Muscle of back (tissue), 3 donors: ENCODE measurements at regions not wholly inside any gene's neighbourhood (a gene's known extent, or its start where the extent isn't known, plus 50 kb on each side); places are given as distances from the start of the nearest gene placed in this dataset.
"Not testable (repeated sequence)": the region's sequence is repeated elsewhere in the genome, so short reads cannot be mapped to it uniquely, and the experiment has no call there.

Experiments used
- DNase-seq, 3 donors: peaks; one replicate each; pipeline versions ENCODE4 v3.0.0 to v3.0.0-alpha.2; 2013

GRCh38 chr16:19980632-19981265 is 92.9 kb downstream of the GPR139 start:
- no peak for DNase-seq

DNA sequence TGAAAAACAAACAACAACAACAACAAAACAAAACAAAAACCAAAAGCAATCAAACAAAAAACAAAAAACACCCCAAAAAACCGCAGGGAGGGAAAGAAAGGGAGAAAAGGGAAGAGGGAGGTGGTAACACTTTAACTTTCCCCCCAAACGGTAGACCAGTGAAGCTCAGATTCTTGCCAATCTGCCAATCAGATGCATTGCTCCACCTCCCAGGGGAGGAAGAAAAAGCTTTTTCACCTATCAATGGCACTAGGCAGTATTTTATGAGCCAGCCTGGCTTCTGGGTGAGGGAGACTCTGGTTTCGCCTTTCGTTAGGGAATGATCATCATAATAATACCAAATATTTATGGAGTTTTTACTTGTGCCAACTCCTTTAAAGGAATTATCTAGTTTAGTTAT is 94.1 kb downstream of the GPR139 start:
- no peak for DNase-seq

DNA sequence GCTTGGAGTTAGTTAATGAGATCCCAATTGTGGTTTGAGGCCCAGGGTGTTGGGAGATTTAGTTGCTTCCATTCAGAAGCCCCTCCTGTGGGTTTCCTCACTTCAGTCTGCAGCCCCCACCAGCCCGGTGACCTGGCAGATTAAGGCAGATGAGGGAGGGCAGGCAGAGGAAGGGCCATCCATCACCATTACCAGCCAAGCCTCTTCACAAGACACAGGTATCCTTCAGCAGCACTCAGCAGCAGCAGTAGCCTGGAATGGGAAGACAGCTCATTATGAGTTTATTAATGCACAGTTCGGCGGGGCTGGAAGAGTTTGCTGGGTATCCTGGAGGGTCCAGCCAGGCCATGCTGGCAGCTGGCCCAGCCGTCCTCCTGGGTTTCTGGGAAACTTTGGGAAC is 90.0 kb upstream of the GPRC5B start:
- DNase-seq: no peak

GRCh38 chr16:19972111-19972510 is 87.5 kb upstream of the GPRC5B start:
- no peak for DNase-seq

GRCh38 chr16:19968891-19969683 is 84.4 kb upstream of the GPRC5B start:
- DNase-seq: no peak

DNA sequence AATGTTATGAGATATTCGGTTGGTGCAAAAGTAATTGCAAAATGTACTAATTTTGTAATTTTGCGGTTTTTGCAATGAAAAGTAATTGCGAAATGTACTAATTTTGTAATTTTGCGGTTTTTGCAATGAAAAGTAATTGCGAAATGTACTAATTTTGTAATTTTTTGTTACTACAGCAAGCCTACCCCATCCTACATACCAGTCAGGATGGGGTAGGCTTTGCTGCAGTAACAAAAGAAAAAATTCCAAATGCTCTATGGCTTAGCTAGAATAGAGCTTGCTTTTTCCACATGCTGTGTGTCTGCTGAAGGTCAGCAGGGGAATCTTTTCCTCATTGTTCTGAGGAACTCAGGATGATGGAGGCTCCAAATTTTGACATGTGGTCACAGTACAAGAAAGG is 83.3 kb upstream of the GPRC5B start:
- DNase-seq: no peak

DNA sequence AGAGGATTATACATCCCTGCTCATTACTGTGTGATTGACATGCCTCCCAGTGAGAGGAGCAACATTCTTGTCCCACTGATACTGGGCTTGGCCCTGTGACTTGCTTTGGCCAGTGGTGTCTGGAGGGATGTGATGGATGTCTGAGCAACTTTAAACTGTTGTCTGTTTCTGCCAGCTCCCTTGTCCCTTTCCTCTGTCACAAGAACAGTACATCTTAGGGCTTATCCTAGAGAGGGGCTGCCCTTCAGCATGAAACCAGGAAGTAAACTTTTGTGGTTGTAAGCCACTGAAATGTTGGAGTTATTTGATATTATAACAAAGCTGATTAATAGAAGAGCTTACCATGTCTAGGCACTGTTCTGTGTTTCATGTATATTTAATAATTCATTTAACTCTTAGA is 82.9 kb upstream of the GPRC5B start:
- no peak for DNase-seq

DNA sequence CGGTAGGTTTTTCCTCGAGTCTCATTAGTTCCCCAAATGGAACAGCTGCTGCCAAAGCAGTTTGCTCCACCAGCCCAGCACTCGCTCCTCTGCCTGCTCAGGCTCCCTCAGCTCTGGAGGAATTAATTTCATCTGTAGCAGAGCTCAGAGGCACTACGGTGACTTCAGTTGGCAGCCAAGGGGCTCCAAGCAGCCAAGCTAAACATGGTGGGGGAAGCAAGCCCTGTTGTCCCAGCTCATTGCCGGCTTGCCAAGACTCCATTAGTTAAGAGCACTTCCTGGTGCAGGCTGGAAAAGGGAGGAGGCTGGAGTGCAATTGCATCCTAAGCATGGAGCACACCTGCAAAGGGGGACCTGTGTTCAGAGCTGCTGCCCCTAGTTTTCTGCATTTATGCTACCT is 78.7 kb upstream of the GPRC5B start:
- DNase-seq: peak in 2 of 3 donors; percentile 33 to 51

- no peak for DNase-seq
Measured at GRCh38 chr16:19960183-19960582, 75.5 kb upstream of the GPRC5B start.

GRCh38 chr16:19959736-19960135 is 75.1 kb upstream of the GPRC5B start:
- DNase-seq: no peak

GRCh38 chr16:19955896-19956295 is 71.2 kb upstream of the GPRC5B start:
- not testable (repeated sequence) for DNase-seq

DNA sequence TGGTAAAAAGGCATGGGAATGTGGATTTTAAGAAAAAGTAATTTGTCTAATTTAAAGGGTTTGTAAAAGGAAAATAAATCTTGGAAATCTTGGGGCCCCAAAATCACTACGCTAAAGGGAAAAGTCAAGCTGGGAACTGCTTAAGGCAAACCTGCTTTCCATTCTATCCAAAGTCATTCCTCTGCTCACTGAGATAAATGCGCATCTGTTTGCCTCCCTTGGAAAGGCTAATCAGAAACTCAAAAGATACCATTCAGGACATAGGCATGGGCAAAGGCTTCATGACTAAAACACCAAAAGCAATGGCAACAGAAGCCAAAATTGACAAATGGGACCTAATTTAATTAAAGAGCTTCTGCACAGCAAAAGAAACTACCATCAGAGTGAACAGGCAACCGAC is 70.4 kb upstream of the GPRC5B start:
- DNase-seq: not testable (repeated sequence)

DNA sequence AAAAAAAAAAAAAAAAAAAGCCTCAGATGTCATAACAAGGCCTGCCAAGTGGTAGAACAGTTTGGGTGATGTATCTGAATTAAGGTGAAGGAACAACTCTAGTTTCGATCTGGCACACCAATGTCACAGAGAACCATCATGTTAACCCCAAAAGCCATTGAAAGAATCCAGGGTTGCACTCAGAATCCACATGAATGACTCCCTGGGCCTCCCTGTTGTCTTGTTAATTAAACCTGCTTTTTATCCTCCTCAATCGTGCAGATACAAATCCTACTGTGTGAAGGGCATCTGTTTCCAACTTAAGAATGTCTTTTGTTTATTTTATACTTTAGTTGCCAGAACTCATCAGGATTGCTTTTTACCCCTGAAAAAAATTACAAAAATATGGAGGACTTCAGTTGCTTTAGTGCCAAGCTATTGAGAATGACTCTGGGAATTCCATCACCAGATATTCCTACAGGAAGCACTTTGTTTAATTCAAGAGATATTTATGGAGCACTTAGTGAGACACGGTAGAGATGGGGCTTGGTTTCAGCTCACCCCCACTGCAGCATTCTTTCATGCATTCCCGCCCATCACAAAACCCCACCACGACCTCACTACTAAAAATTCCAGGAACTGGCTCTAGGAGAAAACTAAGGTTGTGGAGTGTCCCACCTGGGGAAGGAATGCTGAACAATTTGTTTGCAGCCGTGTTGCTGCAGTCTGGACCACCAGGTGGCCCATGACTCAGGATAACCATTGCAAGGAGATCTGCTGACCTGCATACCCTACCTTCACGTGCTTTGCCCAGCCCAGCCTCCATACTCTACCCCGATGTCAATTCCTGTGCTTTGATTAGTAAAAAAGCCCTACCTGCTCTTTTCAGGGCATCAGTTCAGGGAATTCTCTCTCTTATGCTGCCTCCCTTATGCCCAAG is 63.8 kb upstream of the GPRC5B start:
- no peak for DNase-seq

DNA sequence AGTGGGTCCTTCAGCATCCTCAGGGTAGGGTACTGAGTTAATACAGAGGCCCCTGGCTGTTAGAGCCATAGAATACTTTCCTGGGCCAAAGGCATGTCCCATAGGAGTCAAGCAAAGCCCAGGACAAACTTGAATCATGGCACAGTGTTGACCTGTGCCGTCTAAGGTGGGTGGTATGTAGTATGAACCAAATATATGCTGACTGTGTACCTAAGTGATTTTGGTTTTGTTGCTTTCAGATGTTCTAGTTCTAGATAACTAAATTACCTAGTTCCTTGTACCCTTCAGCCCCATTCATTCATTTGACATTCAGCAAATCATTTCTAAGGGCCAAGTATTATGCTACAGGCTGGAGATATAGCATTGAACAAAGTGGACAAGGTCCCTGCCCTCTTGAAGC is 61.3 kb upstream of the GPRC5B start:
- DNase-seq: no peak

GRCh38 chr16:19940195-19940594 is 55.5 kb upstream of the GPRC5B start:
- DNase-seq: no peak

- DNase-seq: peak in 1 of 3 donors; percentile 22
Measured at GRCh38 chr16:19939553-19939952, 54.9 kb upstream of the GPRC5B start.

DNA sequence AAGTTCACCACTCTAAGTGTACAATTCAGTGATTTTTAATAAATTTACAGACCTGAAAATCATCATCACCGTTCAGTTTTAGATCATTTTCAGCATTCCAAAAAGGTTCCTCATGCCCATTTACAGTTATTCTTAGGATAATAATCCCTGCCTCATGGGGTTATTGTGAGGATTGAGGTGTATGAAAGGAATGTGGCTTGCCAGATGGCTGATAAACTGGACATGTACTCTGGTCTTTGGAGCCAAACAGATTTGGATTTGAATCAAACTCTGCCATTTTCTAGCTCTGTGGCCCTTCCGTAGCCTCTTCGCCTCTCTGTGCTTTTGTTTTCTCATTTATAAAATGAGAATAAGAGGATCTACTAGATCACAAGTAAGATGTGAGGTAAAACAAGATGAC is 53.9 kb upstream of the GPRC5B start:
- no peak for DNase-seq

- no peak for DNase-seq
Measured at GRCh38 chr16:19936441-19936840, 51.8 kb upstream of the GPRC5B start.

DNA sequence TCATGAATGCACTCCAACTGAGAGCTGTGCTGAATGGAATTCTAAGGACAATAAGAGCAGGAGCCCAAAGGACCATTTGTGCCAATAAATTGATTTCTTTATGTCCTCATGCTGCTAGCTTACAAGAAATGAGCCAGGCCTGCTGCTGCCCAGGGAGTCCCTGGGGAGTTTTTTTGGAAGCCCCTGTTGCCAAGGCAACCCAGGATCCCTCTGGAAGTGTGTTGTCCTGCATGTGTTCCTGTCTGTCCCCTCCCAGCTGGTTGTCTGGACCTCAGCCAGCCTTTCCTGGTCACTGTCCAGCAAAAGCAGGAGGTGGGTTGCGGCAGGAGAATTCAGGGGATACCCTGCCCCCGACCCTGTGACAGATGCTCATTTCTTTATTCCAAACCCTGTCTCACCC is 51.0 kb upstream of the GPRC5B start:
- DNase-seq: peak in 2 of 3 donors; percentile 7 to 32
